H1 (cell line): ENCODE measurements at regions not wholly inside any gene's neighbourhood (a gene's known extent, or its start where the extent isn't known, plus 50 kb on each side); places are given as distances from the start of the nearest gene placed in this dataset.

ENCODE experiments used
- CTCF ChIA-PET: fragments of 300-600 bp; sonication (Branson Sonifier 250); formaldehyde crosslinking; loops from one replicate; lab custom pipeline; 2021; ENCODE audit not compliant: partially characterized antibody; lab: Charles Lee
- POLR2A ChIA-PET: fragments of 300-600 bp; sonication (Branson Sonifier 250); formaldehyde crosslinking; loops from one replicate; lab custom pipeline; 2021; ENCODE audit warnings: inconsistent platforms; ENCODE audit not compliant: partially characterized antibody; lab: Charles Lee
- DNase-seq, 2 experiments: peaks; one replicate each; pipeline versions ENCODE4 v3.0.0 to v3.0.0-alpha.2; 2010 to 2022; ENCODE audit warnings: low spot score in 2 of 2, low read depth in 1 of 2, mixed read lengths in 1 of 2
- FAIRE-seq: peaks from 2 replicates; lab custom pipeline; 2011; peaks lifted over from hg19 to GRCh38; lab: Jason Lieb, UNC
- H2AFZ ChIP-seq: 2 replicates; pipeline ENCODE4 v1.8.1; 2012; ENCODE audit warnings: low read length, inconsistent platforms
- H2AK5ac ChIP-seq: 2 replicates; pipeline ENCODE4 v1.6.1; 2013; ENCODE audit warnings: low read depth, low read length
- H2BK120ac ChIP-seq: replicated peaks from 2 replicates; pipeline ENCODE3; 2013; ENCODE audit warnings: low read depth, low read length, inconsistent platforms
- H2BK12ac ChIP-seq: 2 replicates; pipeline ENCODE4 v1.6.1; 2013; ENCODE audit warnings: low read depth, low read length
- H2BK15ac ChIP-seq: 2 replicates; pipeline ENCODE4 v1.6.1; 2013; ENCODE audit warnings: low read length
- H2BK20ac ChIP-seq: 2 replicates; pipeline ENCODE4 v1.6.1; 2013; ENCODE audit warnings: low read length
- H2BK5ac ChIP-seq: 2 replicates; pipeline ENCODE4 v1.6.1; 2013; ENCODE audit warnings: low read depth, low read length
- H3K14ac ChIP-seq: 2 replicates; pipeline ENCODE4 v1.6.1; 2013; ENCODE audit warnings: inconsistent platforms; ENCODE audit not compliant: insufficient read length
- H3K18ac ChIP-seq: 2 replicates; pipeline ENCODE4 v1.6.1; 2013; ENCODE audit warnings: low read length; ENCODE audit errors: extremely low read depth
- H3K23ac ChIP-seq: 2 replicates; pipeline ENCODE4 v1.6.1; 2013; ENCODE audit warnings: inconsistent platforms; ENCODE audit not compliant: insufficient read length
- H3K23me2 ChIP-seq: 2 replicates; pipeline ENCODE4 v1.6.1; 2013; ENCODE audit warnings: low read depth, low read length
- H3K27ac ChIP-seq: 2 replicates; pipeline ENCODE4 v1.6.1; 2011; ENCODE audit warnings: low read depth, low read length, inconsistent platforms
- H3K27me3 ChIP-seq, 4 experiments: replicated peaks in 1 of 4; 1 replicate in 1 of 4; 2 replicates in 3 of 4; pipeline versions ENCODE4 v1.6.1 to v1.8.1; 2011 to 2013; ENCODE audit warnings: low read length in 3 of 4, mild to moderate bottlenecking in 3 of 4, inconsistent platforms in 2 of 4, mixed read lengths in 2 of 4, moderate library complexity in 1 of 4; ENCODE audit not compliant: control insufficient read depth in 3 of 4, insufficient read depth in 3 of 4; ENCODE audit errors: extremely low read depth in 1 of 4
- H3K36me3 ChIP-seq, 4 experiments: 2 replicates each; pipeline versions ENCODE4 v1.6.1 to v1.8.1; 2011 to 2013; ENCODE audit warnings: mild to moderate bottlenecking in 4 of 4, low read length in 3 of 4, moderate library complexity in 2 of 4, control low read depth in 1 of 4, inconsistent platforms in 1 of 4; ENCODE audit not compliant: insufficient read depth in 4 of 4, control insufficient read depth in 2 of 4
- H3K4ac ChIP-seq: replicated peaks from 2 replicates; pipeline ENCODE3; 2013; ENCODE audit warnings: low read length, low read depth, mixed read lengths, inconsistent platforms; ENCODE audit not compliant: insufficient read length
- H3K4me1 ChIP-seq, 4 experiments: replicated peaks in 1 of 4; 1 replicate in 1 of 4; 2 replicates in 3 of 4; pipeline versions ENCODE4 v1.6.1 to v1.8.1; 2011 to 2013; ENCODE audit warnings: low read length in 3 of 4, inconsistent platforms in 2 of 4, mixed read lengths in 1 of 4; ENCODE audit not compliant: insufficient read depth in 4 of 4, control insufficient read depth in 3 of 4
- H3K4me2 ChIP-seq, 2 experiments: 2 replicates each; pipeline versions ENCODE4 v1.6.1 to v1.8.1; 2011 to 2013; ENCODE audit warnings: low read depth in 2 of 2, low read length in 2 of 2, control low read depth in 1 of 2, inconsistent platforms in 1 of 2, mild to moderate bottlenecking in 1 of 2; ENCODE audit not compliant: insufficient read depth in 1 of 2
- H3K4me3 ChIP-seq, 4 experiments: fragments of 200-600, 300-600 bp in 1 of 4; sonication (generic), shearing (Covaris generic), sonication (Bioruptor Twin) in 1 of 4; 2 replicates each; pipeline versions ENCODE4 v1.5.1 to v1.8.1; 2011 to 2016; ENCODE audit warnings: low read length in 4 of 4, low read depth in 3 of 4, control low read depth in 2 of 4, inconsistent platforms in 2 of 4, mild to moderate bottlenecking in 2 of 4, mixed read lengths in 1 of 4, moderate library complexity in 1 of 4; ENCODE audit not compliant: insufficient read depth in 2 of 4; ENCODE audit errors: extremely low read depth in 1 of 4
- H3K56ac ChIP-seq: replicated peaks from 2 replicates; pipeline ENCODE3; 2013; ENCODE audit warnings: low read depth, mild to moderate bottlenecking, mixed read lengths, low read length, inconsistent platforms; ENCODE audit not compliant: insufficient read length
- H3K79me1 ChIP-seq: 2 replicates; pipeline ENCODE4 v1.6.1; 2013; ENCODE audit warnings: low read depth, low read length, control low read depth
- H3K79me2 ChIP-seq, 2 experiments: 2 replicates each; pipeline versions ENCODE4 v1.6.1 to v1.8.1; 2012 to 2013; ENCODE audit warnings: low read length in 2 of 2, mild to moderate bottlenecking in 2 of 2, inconsistent platforms in 1 of 2; ENCODE audit not compliant: insufficient read depth in 2 of 2, control insufficient read depth in 1 of 2
- H3K9ac ChIP-seq, 4 experiments: replicated peaks in 1 of 4; 1 replicate in 1 of 4; 2 replicates in 3 of 4; pipeline versions ENCODE4 v1.6.1 to v1.8.1; 2011 to 2013; ENCODE audit warnings: low read depth in 3 of 4, low read length in 3 of 4, control low read depth in 2 of 4, mild to moderate bottlenecking in 2 of 4, moderate library complexity in 2 of 4, inconsistent platforms in 1 of 4; ENCODE audit errors: extremely low read depth in 1 of 4
- H3K9me3 ChIP-seq, 2 experiments: 2 replicates each; pipeline versions ENCODE4 v1.6.1 to v1.8.1; 2012 to 2013; ENCODE audit warnings: mild to moderate bottlenecking in 2 of 2, moderate library complexity in 2 of 2, control low read depth in 1 of 2, inconsistent platforms in 1 of 2, low read depth in 1 of 2, low read length in 1 of 2, mixed read lengths in 1 of 2; ENCODE audit not compliant: insufficient read depth in 2 of 2
- H4K20me1 ChIP-seq, 2 experiments: replicated peaks in 1 of 2; 2 replicates each; pipeline versions ENCODE3 to v1.8.1; 2011 to 2013; ENCODE audit warnings: inconsistent platforms in 2 of 2, low read length in 2 of 2, mild to moderate bottlenecking in 1 of 2; ENCODE audit not compliant: insufficient read depth in 2 of 2, control insufficient read depth in 1 of 2
- H4K5ac ChIP-seq: 2 replicates; pipeline ENCODE4 v1.6.1; 2013; ENCODE audit warnings: low read length, low read depth, mixed read lengths, inconsistent platforms; ENCODE audit not compliant: insufficient read length
- H4K8ac ChIP-seq: 2 replicates; pipeline ENCODE4 v1.8.0; 2013; ENCODE audit warnings: mild to moderate bottlenecking, moderate library complexity, low read length, inconsistent platforms; ENCODE audit not compliant: insufficient read depth; ENCODE audit errors: extremely low read depth
- H4K91ac ChIP-seq: replicated peaks from 2 replicates; pipeline ENCODE3; 2013; ENCODE audit warnings: low read length, mixed read lengths, inconsistent platforms; ENCODE audit not compliant: insufficient read length
- JUND ChIP-seq: IDR thresholded peaks from 2 replicates; pipeline ENCODE4 v1.6.1; 2011; ENCODE audit warnings: mild to moderate bottlenecking, improper control_type of control experiment, low read length
- WGBS, 2 experiments: shearing (Covaris generic) in 1 of 2; methylation state at CpG; one replicate each; pipeline versions ENCODE4 v1.1.6 to v1.1.7; 2013 to 2015; ENCODE audit warnings: low lambda C conversion rate in 2 of 2, mixed read lengths in 2 of 2, inconsistent platforms in 1 of 2, low coverage in 1 of 2, missing lambda C conversion rate in 1 of 2; ENCODE audit not compliant: insufficient replicate concordance in 2 of 2, insufficient coverage in 1 of 2, insufficient read length in 1 of 2; ENCODE audit errors: extremely low coverage in 1 of 2, missing lambda C conversion rate in 1 of 2; 5-methylcytosine and 5-hydroxymethylcytosine counted together

GRCh38 chr17:65433592-65433991 is 127.9 kb downstream of the AXIN2 start:
- FAIRE-seq (no peak), DNase-seq (no peak)
- Histone ChIP-seq H3K4me2 (no peak overlapping the region), H2BK15ac (no peak overlapping the region), H3K23me2 (no peaks in the 10 kb centered on the region), H3K56ac (no peak overlapping the region), H3K4me1 (no peaks in the 10 kb centered on the region), H2AFZ (no peak overlapping the region), H2BK12ac (no peak overlapping the region), H3K18ac (no peak overlapping the region), H3K36me3 (no peaks in the 10 kb centered on the region), H3K14ac (no peak overlapping the region), H2BK20ac (no peak overlapping the region), H4K5ac (no peak overlapping the region), H3K4me3 (no peak overlapping the region), H3K9me3 (peaks cover 6% of the 10 kb centered on the region in 2 experiments; a peak in 2 of 4 replicates), H3K79me1 (no peaks in the 10 kb centered on the region), H2BK5ac (no peak overlapping the region), H4K20me1 (no peaks in the 10 kb centered on the region), H2BK120ac (no peak overlapping the region), H3K79me2 (no peaks in the 10 kb centered on the region), H3K9ac (no peak overlapping the region), H3K27me3 (no peaks in the 10 kb centered on the region), H3K27ac (no peak overlapping the region), H4K91ac (no peak overlapping the region), H3K23ac (no peak overlapping the region), H3K4ac (no peak overlapping the region), H2AK5ac (no peak overlapping the region), H4K8ac (0 out of 2 replicates have a peak overlapping the region, but pooled peaks have one; percentile 29)
- TF ChIP-seq JUND: no peak
- ChIA-PET CTCF (interaction anchor here (0.7 to 2.4 kb wide), 2 partner anchors 10 to 75 kb away, joined by 3 to 9 read pairs; no protein-coding TSS in a partner anchor), POLR2A (no interaction called here)
- 84% methylated on average over 4 of the region's 4 CpGs; no CpG with 5 or more reads in 1 of the 2 experiments for WGBS, 2 experiments
